Inflammatory macrophage treated with lipopolysaccharide for 1 hour (primary cell): ENCODE measurements at regions not wholly inside any gene's neighbourhood (a gene's known extent, or its start where the extent isn't known, plus 50 kb on each side); places are given as distances from the start of the nearest gene placed in this dataset.

Experiments
- DNase-seq, 2 donors: peaks; one replicate each; pipeline ENCODE4 v3.0.0-alpha.2; 2020 to 2022

- peak in 1 of 2 donors; percentile 2 for DNase-seq
Observed at GRCh38 chr11:44498089-44498871, 67.2 kb upstream of the CD82 start.

DNA sequence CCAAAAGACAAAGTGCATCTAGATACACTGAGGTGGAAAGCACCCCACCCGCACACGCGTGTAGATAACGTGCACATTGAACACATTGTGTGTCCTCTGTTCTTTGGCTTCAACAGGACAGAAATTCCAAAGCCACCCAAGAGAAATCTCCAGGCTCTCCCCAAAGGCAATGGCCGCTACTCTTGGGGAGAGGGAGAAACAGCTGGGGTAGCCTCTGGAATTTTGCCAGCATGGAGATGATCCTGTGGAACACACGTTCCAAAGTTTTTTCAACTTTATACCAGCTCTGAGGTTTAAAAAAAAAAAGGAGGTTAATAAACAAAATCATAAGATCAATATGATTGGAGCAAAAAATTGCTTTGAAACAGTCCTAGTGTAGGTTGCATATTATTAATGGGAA, 63.0 kb upstream of the CD82 start:
- DNase-seq, result no peak

GRCh38 chr11:44505581-44506054, 59.8 kb upstream of the CD82 start:
- no peak for DNase-seq

DNA sequence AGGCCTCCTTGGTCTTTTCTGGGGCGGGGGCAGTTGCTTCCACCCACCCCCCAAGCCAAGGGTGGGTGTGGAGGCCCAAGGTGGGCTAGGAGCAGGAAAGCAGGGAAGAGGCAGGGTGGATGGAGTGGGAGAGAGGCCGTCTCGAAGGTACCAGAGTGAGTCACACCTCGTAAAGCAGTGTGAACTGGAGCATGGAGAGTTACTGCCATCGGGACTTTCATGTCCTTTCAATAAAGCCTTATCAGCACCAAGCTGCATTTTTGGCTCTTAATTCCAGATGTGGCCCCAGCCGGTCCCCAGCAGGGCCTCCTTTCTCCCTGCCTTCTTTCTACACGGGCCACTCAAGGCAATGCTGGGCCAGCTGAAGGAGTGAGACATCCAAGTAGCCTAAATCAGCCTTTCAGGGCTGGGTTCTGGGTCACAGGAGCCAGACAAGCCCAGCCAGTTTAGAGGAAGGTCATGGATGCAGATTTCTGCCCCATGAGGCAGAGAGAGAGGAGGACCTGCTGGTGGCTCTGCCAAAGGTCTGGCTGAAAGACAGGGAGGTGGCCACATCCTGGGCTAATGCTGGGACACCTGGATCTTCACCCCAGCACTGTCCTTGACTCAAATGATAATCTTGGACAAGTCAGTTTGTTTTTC, 59.0 kb upstream of the CD82 start:
- DNase-seq, result no peak

- no peak for DNase-seq
Observed at GRCh38 chr11:44507491-44507890, 58.0 kb upstream of the CD82 start.

GRCh38 chr11:44507896-44508445, 57.5 kb upstream of the CD82 start:
- no peak for DNase-seq

- DNase-seq, result no peak
Observed at GRCh38 chr11:44509296-44509695, 56.2 kb upstream of the CD82 start.

DNA sequence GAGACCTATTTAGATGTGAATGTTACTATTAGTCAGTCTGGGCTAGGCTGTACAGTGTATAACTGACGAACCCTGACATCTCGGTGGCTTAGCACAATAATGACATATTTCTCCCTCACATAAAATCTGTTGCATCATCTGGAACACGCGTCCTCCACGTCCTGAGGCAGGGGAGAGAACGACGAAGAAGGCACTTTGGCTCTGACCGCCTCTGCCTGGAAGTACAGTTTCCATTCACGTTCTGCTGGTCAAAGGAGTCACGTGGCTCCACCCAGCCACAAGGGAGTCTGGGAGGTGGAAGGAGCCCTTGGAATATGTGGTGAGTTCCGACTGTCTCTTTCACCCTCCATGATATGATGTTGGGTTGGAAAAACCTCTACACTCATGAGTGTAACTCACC, 55.1 kb upstream of the CD82 start:
- no peak for DNase-seq

DNA sequence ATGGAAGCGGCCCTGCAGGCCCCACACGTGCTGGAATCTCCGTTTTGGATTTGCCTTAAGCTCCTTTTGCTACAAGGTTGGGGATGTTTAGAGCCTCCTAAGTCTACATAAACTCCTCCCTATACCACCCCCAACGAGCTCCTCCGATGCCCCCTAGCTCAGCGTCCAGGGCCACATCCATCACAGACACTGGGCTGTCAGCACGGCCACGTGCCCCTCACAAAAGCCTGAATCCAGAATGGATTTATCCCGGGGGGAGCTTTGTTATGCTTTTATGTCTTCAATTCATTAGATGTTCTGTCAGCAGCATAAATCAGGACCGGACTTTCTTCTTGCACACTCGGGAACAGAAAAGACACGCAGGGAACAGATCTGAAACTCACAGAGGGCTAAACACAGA, 52.6 kb upstream of the CD82 start:
- DNase-seq, result no peak

DNA sequence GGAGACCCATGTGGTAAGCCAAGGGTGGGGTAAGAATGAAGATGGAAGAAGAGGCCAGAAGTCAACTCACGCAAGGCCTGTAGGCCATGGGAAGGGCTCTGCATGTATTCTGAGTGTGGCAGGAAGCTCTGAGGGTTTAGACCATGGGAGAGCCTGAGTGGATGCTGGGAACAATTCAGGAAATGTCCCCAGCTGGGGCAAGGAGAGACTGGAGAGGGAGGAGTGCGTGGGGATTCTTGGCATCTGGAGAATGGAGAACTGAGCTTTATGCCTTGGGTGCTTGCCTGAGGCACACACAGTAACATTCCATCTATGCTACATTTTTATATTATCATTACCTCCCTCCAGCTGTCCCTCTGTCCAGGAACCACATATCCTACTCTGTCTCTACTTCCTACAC, 50.4 kb upstream of the CD82 start:
- no peak for DNase-seq
